ENCODE measurements at regions not wholly inside any gene's neighbourhood (a gene's known extent, or its start where the extent isn't known, plus 50 kb on each side); places are given as distances from the start of the nearest gene placed in this dataset.

DNA sequence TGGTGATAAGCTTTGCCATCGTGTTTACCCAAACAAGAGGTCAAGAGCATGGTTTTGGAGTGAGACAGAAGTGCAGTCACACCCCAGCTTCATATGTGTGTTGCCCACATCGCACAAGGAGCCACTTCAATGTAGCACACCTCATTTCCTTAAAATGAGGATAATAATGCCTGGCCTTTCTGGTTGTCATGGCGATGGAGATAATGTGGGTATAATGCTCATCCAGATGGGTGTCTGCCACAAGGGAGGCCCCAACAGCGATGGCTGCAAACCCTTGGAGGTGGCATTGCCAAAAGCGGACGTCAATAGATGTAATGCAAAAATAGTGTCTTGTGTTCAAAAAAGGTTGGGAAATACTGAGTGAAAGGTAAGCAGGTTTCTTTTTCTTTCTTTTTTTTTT, 83.1 kb upstream of the AJAP1 start:
- DNase-seq (ENCODE audit: low read depth) = no peak

DNA sequence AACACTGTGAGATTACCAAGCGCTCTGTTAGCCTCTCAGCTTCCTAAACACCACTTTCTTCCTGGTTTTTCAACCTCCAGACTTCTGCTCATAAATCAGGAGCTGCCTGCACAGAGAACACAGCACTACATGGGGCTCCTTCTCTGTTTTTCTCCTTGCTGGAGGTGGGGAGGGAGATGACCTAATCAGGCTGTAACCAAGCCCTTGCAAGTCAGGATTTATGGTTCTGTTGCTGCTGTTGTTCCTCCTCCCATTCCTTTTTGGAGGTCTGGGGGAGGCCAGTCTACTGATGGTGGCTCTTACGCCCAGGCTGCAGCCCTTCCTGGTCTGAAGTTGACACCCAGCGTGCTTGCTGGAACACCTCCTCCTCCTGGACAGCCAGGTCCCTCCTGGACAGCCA, 80.9 kb upstream of the AJAP1 start:
- no peak for DNase-seq (ENCODE audit: low read depth)

DNA sequence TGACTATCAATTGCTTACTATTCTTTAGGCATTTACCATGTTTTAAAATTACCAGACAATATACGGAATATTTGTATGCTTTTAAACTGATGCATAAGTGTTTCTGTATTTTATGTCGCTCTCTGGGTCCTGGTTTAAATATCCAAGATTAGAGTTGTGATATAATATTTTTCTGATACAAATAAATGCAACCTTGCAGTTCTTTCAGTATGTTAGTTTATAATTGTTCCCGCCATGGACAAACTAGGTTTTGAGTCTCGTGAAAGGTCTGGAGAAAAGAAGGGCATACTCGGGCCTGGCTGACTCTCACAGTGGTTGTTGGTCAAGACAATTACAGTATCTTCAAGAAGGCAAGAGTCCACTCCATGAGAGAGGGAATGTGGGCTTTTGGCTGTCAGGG, 72.6 kb upstream of the AJAP1 start:
- no peak for DNase-seq (ENCODE audit: low read depth)

DNA sequence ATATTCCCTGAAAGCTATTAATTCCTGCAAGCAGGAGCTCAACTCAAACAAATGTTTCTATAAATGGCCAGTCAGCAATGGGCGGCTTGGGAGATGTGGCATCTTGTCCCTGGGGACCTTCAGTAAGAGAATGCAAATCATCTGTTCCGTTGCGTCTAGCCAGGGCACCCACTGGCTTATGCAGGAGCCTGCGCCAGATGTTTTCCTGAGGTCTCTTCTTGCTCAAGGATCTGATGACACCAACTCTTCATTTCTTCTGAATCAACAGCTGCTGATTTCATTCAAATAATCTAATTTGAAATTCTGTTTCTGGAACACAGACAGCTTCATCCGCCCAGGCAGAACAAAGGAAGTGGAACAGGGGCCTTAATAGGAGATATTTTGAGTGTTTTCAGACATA, 70.0 kb upstream of the AJAP1 start:
- DNase-seq (ENCODE audit: low read depth) = no peak

GRCh38 chr1:4585216-4585615, 69.2 kb upstream of the AJAP1 start:
- peak; percentile 7 for DNase-seq (ENCODE audit: low read depth)

DNA sequence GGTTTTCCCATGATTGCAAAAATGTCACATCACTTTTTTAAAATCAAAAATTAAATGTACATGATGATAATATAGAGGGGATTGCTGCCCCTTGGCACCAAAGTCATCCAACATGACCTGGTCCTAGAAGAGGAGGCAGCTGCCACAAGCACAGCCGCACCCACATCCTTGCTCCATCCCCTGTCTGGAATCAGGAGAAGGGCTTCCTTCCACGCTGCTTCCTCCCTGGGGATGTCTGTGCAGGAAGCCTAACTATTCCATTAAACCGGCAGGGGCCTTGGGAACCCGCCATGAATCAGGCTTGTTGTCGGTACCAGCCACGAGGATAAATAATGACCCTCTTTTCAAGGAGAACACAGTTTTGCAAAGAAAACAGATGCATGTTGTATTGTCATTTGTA, 68.7 kb upstream of the AJAP1 start:
- DNase-seq (ENCODE audit: low read depth) = no peak

DNA sequence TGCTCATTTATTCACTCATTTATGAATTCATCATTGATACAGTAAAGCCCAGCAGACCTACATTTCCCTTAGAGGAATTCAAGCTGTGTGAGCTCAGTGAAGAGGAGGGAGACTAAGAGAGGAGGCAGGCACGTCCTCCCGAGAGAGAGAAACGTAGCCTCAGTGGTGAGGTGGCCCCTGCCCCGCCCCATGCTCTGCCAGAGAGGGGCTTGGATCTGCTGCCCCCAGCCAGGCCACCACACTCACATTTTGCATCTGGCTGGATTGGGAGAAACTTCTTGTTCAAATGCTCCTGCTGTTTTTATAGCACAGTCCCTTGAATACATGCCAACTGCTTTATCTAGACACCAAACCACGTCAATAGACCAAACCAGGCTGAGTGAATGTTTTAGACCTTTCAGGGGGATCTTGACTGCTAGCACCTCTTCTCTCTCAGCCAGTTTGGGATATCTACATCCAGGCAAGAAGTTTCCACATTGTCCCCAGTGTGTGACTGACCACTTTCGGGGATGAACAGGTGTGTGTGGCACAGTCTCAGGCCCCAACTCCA, 67.7 kb upstream of the AJAP1 start:
- DNase-seq (ENCODE audit: low read depth) = no peak

DNA sequence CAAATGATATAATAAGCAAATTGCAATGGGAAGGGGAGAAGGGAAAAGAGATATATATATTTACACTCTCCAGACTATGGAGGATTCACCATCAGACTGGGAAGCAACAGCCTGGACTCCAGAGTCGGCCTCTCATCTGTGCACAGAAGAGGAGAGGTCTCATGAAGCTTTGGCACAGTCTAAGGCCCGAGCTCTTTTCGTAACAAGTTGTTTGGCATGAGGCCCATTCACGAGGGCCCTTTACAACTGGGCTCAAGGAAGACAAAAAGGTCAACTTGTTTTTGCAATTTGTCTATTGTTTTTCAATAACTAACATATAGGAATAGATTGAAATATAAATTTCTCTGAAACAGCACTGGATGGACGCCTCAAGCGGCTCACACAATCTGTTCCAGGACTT, 66.7 kb upstream of the AJAP1 start:
- DNase-seq (ENCODE audit: low read depth) = no peak

DNA sequence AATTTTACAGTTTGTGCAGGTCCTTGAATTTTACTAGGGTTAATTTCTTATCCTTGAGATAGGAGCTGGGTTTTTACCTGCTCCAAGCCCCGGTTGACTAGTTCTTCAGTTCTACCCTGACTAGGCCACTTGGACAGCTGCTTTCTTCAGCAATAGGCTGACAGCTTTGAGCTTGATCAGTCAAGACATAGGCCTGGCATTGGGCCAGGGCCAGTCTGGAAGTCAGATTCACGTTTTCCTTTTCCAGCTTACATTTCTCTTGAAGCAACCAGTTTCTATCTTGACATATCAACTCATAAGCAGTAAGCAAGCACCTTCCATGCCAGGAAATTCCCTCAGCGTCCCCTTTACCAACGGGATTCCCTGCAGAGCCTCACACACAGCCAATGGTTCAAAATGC, 63.7 kb upstream of the AJAP1 start:
- DNase-seq (ENCODE audit: low read depth) = no peak

GRCh38 chr1:4591926-4592325, 62.5 kb upstream of the AJAP1 start:
- no peak for DNase-seq (ENCODE audit: low read depth)

GRCh38 chr1:4593106-4593505, 61.3 kb upstream of the AJAP1 start:
- DNase-seq (ENCODE audit: low read depth) = no peak

GRCh38 chr1:4594286-4594991, 60.0 kb upstream of the AJAP1 start:
- no peak for DNase-seq (ENCODE audit: low read depth)

DNA sequence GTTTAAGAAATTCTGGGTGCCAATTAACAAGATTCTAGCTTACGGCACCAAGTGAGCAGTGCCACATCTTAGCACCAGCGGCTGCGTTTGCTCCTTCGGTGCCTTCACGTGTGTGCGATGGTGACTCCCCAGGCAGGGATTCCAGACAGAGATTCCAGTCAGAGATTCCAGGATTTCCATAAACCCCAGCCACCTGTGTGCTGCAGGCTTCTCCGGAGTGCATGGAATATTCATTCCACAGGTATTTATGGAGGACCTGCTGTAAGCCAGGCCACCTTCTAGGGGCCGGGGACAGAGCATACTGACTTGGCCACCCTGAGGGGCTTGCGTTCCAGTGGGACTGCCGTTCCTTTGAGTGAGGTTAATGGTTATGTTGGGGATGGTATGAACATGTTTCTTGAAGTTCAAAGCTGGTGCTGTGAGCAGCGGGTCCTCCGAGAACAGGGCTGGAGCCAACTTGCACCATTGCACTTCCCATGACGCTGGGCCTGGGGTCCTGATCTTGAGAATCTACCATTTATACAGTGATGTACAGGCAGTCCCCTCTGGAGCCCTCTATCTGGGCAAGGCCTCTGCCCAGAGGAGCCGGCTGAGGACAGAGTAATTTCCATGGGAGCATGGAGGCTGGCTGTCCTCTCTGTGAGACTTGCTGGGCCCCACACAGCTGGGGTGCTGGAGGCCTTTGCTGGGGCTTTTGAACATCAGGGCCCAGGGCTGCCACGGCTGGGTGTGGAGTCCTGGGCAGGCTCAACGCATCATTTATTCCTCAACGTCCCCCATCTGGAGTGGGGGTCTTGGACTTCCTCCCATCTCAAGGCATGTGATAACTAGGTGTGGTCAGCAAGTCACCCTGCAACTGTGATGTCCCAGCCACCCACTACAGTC, 58.8 kb upstream of the AJAP1 start:
- no peak for DNase-seq (ENCODE audit: low read depth)

- DNase-seq (ENCODE audit: low read depth) = no peak
These were observed 57.9 kb upstream of the AJAP1 start for GRCh38 chr1:4596486-4596885.

DNA sequence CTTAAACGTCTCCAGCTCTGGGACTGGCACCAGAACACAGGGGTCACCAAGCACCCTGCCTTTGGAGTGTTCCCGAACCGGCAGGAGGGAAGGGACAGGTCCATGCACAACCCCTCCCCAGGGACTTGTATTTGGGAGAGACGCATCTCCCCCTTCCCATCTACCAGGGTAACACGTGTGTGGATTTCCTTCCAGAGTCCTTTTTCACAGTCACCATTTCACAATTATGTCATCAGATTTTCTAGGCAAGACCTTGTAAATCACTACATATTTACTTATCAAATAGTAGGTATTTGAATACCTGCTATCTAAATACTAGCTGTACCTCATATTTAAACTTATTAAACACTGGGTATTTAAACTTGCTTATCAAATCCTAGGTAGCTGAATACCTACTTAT, 57.4 kb upstream of the AJAP1 start:
- DNase-seq (ENCODE audit: low read depth) = no peak

- DNase-seq (ENCODE audit: low read depth) = no peak
These were observed 55.8 kb upstream of the AJAP1 start for GRCh38 chr1:4598561-4598960.

- DNase-seq (ENCODE audit: low read depth) = no peak
These were observed 54.9 kb upstream of the AJAP1 start for GRCh38 chr1:4599521-4599920.

DNA sequence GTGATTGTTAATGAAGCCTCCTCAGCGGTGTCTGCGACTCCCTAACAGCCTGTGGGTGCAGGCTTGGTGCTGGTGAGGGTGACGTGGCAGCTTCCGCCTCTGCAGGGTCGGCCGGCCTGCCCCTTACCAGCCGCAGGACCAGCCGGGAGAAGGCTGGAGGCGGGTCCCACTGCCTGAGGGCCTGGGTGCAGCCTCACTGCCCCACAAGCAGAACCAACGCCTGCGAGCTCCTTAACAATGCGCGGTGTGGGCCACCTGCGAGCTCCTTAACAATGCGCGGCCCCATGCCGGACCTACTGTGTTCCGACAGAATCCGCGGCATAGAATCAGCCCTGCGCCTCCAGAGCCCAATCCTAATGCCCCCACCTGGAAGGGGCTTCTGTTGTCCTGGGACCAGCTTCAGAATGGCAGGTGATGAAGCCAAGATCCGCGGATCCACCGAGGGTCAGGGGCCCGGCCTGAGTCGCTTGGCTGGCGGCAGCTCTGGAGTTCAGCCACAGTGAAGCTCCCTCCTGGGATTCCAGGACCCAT, 54.4 kb upstream of the AJAP1 start:
- peak; percentile 18 for DNase-seq (ENCODE audit: low read depth)

DNA sequence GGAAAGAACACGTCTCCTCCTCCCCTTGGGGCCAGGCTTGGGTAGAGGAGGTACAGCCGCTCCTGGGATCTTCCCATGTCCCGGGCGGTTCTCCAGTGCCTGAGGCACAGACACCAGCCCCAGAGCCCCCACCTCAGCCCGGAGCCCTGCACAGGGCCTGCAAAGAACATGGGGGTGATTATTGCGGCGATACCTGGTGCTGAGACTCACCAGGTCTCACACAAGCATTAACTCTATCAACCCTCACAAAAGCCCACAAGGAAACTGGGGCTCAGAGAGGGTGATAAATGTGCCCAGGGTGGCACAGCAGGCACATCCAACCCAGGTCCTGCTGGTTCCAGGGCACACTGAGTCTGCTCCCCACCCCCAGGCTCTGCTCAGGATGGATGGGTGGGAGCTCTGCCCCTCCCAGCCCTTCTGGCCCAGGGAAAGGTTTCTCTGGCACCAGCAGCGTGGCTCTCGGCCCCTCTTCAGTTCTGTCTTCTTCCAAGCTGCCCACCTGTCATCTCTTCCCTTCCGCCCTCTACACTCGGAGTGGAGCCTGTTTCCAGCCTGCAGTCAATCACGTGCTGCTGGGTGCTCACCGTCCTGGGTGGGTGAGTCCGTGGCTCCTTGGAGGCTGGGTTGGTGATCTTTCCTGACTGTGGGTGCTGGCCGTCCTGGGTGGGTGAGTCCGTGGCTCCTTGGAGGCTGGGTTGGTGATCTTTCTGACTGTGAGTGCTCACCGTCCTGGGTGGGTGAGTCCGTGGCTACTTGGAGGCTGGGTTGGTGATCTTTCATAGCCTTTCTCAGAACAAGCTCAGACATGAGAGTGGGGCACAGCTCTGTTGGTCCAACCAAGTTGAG, 53.6 kb upstream of the AJAP1 start:
- no peak for DNase-seq (ENCODE audit: low read depth)

DNA sequence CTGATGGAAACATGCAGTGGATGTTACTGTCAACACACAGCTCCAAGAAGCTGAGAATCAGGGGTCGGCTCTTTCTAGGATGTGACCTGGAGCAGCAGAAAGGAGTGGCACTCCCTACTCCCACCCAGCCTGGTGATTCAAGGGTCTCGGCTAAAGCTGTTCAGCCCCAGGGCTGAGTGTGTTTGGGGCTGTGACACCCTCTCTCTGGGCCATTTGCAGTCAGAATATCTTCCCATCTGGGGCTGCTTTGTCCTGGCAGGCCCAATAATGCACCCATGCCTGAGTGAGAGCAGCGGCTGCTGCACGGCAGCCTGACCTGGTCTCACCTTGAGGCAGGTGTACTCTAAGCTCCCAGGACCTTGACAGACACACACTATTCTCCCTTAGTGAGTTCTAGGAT, 52.5 kb upstream of the AJAP1 start:
- no peak for DNase-seq (ENCODE audit: low read depth)

- DNase-seq (ENCODE audit: low read depth) = no peak
These were observed 51.7 kb upstream of the AJAP1 start for GRCh38 chr1:4602462-4603294.

Measured in Daoy (cell line).